ENCODE measurements at regions not wholly inside any gene's neighbourhood (a gene's known extent, or its start where the extent isn't known, plus 50 kb on each side); places are given as distances from the start of the nearest gene placed in this dataset.

DNA sequence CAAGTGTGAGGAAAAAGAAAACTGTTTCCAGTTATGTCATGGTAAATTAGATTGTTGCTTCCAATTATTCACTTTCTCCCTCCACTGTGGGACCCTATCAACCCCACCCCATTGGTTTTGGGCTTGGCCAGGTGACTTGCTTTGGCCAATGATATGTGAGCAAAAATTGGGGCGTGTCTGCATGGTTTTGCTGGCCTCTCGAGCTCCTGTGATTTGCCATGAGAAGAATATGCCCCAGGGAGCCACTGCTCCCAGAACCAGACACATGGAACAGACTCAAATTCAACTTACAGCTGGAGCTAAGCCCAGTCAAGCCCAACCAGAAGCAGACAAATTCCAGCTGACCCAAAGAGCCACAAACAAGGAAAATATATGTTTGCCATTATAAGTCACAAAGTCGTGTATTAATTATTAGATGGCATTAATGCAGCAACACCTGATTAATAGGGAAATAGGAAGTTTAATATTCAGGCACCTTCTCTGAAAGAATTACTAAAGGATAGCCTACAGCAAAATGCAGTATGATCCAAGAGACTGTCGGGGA is 248.9 kb downstream of the ANAPC1 start:
- TF ChIP-seq SRF (IDR thresholded peaks at IDR 0.05; ENCODE audit: low read depth) (no peak), EZH2 (IDR thresholded peaks at IDR 0.05) (no peak), SIN3A (IDR thresholded peaks at IDR 0.05; ENCODE audit: low read depth) (no peak), YY1 (IDR thresholded peaks at IDR 0.05; ENCODE audit: extremely low read depth, insufficient replicate concordance, low read depth, low read length) (no peak), ZNF274 (IDR thresholded peaks at IDR 0.05; ENCODE audit: low read depth, low read length) (no peak), SP1 (IDR thresholded peaks at IDR 0.05; ENCODE audit: low read depth) (no peak), TCF7L2 (IDR thresholded peaks at IDR 0.05; ENCODE audit: borderline replicate concordance, extremely low read depth, insufficient read depth, insufficient read length) (no peak), POLR2A (IDR thresholded peaks at IDR 0.05; ENCODE audit: borderline replicate concordance, extremely low read depth, insufficient read depth, insufficient read length) (no peak), FOSL1 (IDR thresholded peaks at IDR 0.05; ENCODE audit: low read depth) (no peak)
- TF ChIP-seq, protein P1, sequence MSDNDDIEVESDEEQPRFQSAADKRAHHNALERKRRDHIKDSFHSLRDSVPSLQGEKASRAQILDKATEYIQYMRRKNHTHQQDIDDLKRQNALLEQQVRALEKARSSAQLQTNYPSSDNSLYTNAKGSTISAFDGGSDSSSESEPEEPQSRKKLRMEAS (IDR thresholded peaks at IDR 0.05): no peak
- TF ChIP-seq, protein P2, sequence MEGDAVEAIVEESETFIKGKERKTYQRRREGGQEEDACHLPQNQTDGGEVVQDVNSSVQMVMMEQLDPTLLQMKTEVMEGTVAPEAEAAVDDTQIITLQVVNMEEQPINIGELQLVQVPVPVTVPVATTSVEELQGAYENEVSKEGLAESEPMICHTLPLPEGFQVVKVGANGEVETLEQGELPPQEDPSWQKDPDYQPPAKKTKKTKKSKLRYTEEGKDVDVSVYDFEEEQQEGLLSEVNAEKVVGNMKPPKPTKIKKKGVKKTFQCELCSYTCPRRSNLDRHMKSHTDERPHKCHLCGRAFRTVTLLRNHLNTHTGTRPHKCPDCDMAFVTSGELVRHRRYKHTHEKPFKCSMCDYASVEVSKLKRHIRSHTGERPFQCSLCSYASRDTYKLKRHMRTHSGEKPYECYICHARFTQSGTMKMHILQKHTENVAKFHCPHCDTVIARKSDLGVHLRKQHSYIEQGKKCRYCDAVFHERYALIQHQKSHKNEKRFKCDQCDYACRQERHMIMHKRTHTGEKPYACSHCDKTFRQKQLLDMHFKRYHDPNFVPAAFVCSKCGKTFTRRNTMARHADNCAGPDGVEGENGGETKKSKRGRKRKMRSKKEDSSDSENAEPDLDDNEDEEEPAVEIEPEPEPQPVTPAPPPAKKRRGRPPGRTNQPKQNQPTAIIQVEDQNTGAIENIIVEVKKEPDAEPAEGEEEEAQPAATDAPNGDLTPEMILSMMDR (IDR thresholded peaks at IDR 0.05 in 2 of 3, conservative IDR thresholded peaks at IDR 0.05 in 1 of 3; ENCODE audit: borderline replicate concordance in 1 of 3, insufficient read depth in 1 of 3, low read depth in 2 of 3, low read length in 2 of 3): no peak
- TF ChIP-seq, protein P3, sequence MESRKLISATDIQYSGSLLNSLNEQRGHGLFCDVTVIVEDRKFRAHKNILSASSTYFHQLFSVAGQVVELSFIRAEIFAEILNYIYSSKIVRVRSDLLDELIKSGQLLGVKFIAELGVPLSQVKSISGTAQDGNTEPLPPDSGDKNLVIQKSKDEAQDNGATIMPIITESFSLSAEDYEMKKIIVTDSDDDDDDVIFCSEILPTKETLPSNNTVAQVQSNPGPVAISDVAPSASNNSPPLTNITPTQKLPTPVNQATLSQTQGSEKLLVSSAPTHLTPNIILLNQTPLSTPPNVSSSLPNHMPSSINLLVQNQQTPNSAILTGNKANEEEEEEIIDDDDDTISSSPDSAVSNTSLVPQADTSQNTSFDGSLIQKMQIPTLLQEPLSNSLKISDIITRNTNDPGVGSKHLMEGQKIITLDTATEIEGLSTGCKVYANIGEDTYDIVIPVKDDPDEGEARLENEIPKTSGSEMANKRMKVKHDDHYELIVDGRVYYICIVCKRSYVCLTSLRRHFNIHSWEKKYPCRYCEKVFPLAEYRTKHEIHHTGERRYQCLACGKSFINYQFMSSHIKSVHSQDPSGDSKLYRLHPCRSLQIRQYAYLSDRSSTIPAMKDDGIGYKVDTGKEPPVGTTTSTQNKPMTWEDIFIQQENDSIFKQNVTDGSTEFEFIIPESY (IDR thresholded peaks at IDR 0.05; ENCODE audit: extremely low read depth, insufficient replicate concordance, low read length): no peak
- H3K79me2 ChIP-seq (ENCODE audit: insufficient read depth, low read length): no peaks in the 10 kb centered on the region
- H3K4me2 ChIP-seq (ENCODE audit: low read length): no peak overlapping the region
- H3K4me3 ChIP-seq (replicated peaks in 1 of 2; ENCODE audit: low read depth in 1 of 2, low read length in 2 of 2): no peak overlapping the region
- H3K4me1 ChIP-seq (ENCODE audit: control insufficient read depth in 1 of 2, insufficient read depth in 2 of 2, low read length in 2 of 2): no peaks in the 10 kb centered on the region
- ChIA-PET RAD21 (ENCODE audit: low non-redundant PET in 1 of 2, low total read pairs in 2 of 2, uncharacterized antibody in 2 of 2, unreplicated experiment in 2 of 2) (no interaction called here), CTCF (no interaction called here), POLR2A (no interaction called here)
- H3K27ac ChIP-seq (ENCODE audit: low read depth, low read length): no peak overlapping the region
- peak; percentile 47; the same call in 1 of the 2 replicates for ATAC-seq
- H4K20me1 ChIP-seq (ENCODE audit: insufficient read depth): no peaks in the 10 kb centered on the region
- DNase-seq (ENCODE audit: low read depth, low spot score): no peak
- no TSS peak for BruUV-seq (replicated peaks)
- H3K9me2 ChIP-seq (ENCODE audit: insufficient read depth): no peaks in the 10 kb centered on the region
- no peaks in the 10 kb centered on the region for H3K27me3 ChIP-seq (ENCODE audit: insufficient read depth, low read length)
- peaks cover 0 to under 1% of the 10 kb centered on the region in 2 experiments; a peak in 1 of 4 replicates for H3K9me3 ChIP-seq (ENCODE audit: control insufficient read depth in 1 of 2, insufficient read depth in 1 of 2, low read depth in 1 of 2, low read length in 2 of 2)
- H2AFZ ChIP-seq (ENCODE audit: low read depth, low read length, poor library complexity, severe bottlenecking): no peak overlapping the region
- no peaks in the 10 kb centered on the region for H3K36me3 ChIP-seq (ENCODE audit: control insufficient read depth in 1 of 2, insufficient read depth in 2 of 2, low read length in 2 of 2)
- intact Hi-C loops (cut with micrococcal nuclease): no loop called here
- no peak overlapping the region for H3K9ac ChIP-seq (ENCODE audit: low read length)

Data from HCT116 (cell line).